ENCODE measurements at regions not wholly inside any gene's neighbourhood (a gene's known extent, or its start where the extent isn't known, plus 50 kb on each side); places are given as distances from the start of the nearest gene placed in this dataset.

- DNase-seq: peak; percentile 40
Observed at GRCh38 chr13:30107121-30107520, 200.2 kb downstream of the KATNAL1 start.

- DNase-seq: no peak
Observed at GRCh38 chr13:30105381-30105780, 202.0 kb downstream of the KATNAL1 start.

- DNase-seq: peak; percentile 49
Observed at GRCh38 chr13:30103161-30103840, 204.1 kb downstream of the KATNAL1 start.

GRCh38 chr13:30100226-30100625, 207.1 kb downstream of the KATNAL1 start:
- no peak for DNase-seq

- DNase-seq: no peak
Observed at GRCh38 chr13:30097701-30098100, 209.7 kb downstream of the KATNAL1 start.

GRCh38 chr13:30097089-30097488, 210.3 kb downstream of the KATNAL1 start:
- no peak for DNase-seq

GRCh38 chr13:30094015-30094414, 213.3 kb downstream of the KATNAL1 start:
- DNase-seq: no peak

- peak; percentile 47 for DNase-seq
Observed at GRCh38 chr13:30093236-30093635, 214.1 kb downstream of the KATNAL1 start.

- peak; percentile 8 for DNase-seq
Observed at GRCh38 chr13:30091691-30092090, 215.7 kb downstream of the KATNAL1 start.

- DNase-seq: no peak
Observed at GRCh38 chr13:30091035-30091434, 216.3 kb downstream of the KATNAL1 start.

- DNase-seq: peak; percentile 65
Observed at GRCh38 chr13:30088312-30088855, 219.0 kb downstream of the KATNAL1 start.

GRCh38 chr13:30085087-30085486, 222.3 kb downstream of the KATNAL1 start:
- no peak for DNase-seq

- no peak for DNase-seq
Observed at GRCh38 chr13:30082391-30082790, 225.0 kb downstream of the KATNAL1 start.

- no peak for DNase-seq
Observed at GRCh38 chr13:30081331-30081730, 226.0 kb downstream of the KATNAL1 start.

GRCh38 chr13:30079501-30079900, 227.8 kb downstream of the KATNAL1 start:
- DNase-seq: no peak

GRCh38 chr13:30078059-30078458, 227.6 kb upstream of the UBL3 start:
- DNase-seq: no peak

- peak; percentile 5 for DNase-seq
Observed at GRCh38 chr13:30077240-30077735, 226.9 kb upstream of the UBL3 start.

GRCh38 chr13:30074955-30075614, 224.7 kb upstream of the UBL3 start:
- DNase-seq: no peak

- DNase-seq: no peak
Observed at GRCh38 chr13:30074431-30074830, 224.0 kb upstream of the UBL3 start.

GRCh38 chr13:30072818-30073186, 222.4 kb upstream of the UBL3 start:
- DNase-seq: no peak

GRCh38 chr13:30071969-30072817, 221.8 kb upstream of the UBL3 start:
- peak; percentile 22 for DNase-seq

- DNase-seq: no peak
Observed at GRCh38 chr13:30065181-30065580, 214.8 kb upstream of the UBL3 start.

GRCh38 chr13:30063892-30064291, 213.5 kb upstream of the UBL3 start:
- DNase-seq: no peak

Data from hematopoietic multipotent progenitor cell treated with erythropoietin and hydrocortisone succinate and interleukin-3 and kit ligand, for 4 days (in vitro differentiated cells).